Gastroesophageal sphincter (tissue), 4 donors: ENCODE measurements at regions not wholly inside any gene's neighbourhood (a gene's known extent, or its start where the extent isn't known, plus 50 kb on each side); places are given as distances from the start of the nearest gene placed in this dataset.

Source experiments
- ATAC-seq: fragments of 150-250 bp; one replicate; pipeline ENCODE4 v1.9.1; 2016; ENCODE audit warnings: mild to moderate bottlenecking, moderate library complexity
- H3K27ac ChIP-seq, 4 donors: fragments of 200-600 bp; sonication (generic) in 3 of 4; 1 replicate in 3 of 4; 2 replicates in 1 of 4; pipeline ENCODE4 v1.5.1; 2016 to 2019
- H3K27me3 ChIP-seq: fragments of 200-600 bp; sonication (generic); one replicate; pipeline ENCODE4 v1.5.1; 2019
- H3K36me3 ChIP-seq, 2 donors: fragments of 200-600 bp; sonication (generic); one replicate each; pipeline ENCODE4 v1.5.1; 2019; ENCODE audit warnings: control low read depth in 1 of 2
- H3K4me1 ChIP-seq, 3 donors: fragments of 200-600 bp; sonication (generic); 1 replicate in 2 of 3; 2 replicates in 1 of 3; pipeline ENCODE4 v1.5.1; 2016 to 2019; ENCODE audit warnings: control low read depth in 2 of 3
- H3K4me3 ChIP-seq, 2 donors: fragments of 200-600 bp; sonication (generic); one replicate each; pipeline ENCODE4 v1.5.1; 2019; ENCODE audit warnings: mild to moderate bottlenecking in 1 of 2, moderate library complexity in 1 of 2
- H3K9me3 ChIP-seq, 3 donors: fragments of 200-600 bp; sonication (generic); one replicate each; pipeline ENCODE4 v1.5.1; 2017 to 2019; ENCODE audit warnings: control low read depth in 2 of 3
- EP300 ChIP-seq: sonication (generic); formaldehyde crosslinking; IDR thresholded peaks from one replicate; pipeline ENCODE4 v1.6.1; 2017; ENCODE audit warnings: antibody characterized with exemption, mild to moderate bottlenecking
- POLR2A ChIP-seq, 2 donors: fragments of 450-650 bp; IDR thresholded peaks; one replicate each; pipeline ENCODE4 v1.6.1; 2017; ENCODE audit warnings: antibody characterized with exemption in 2 of 2, mild to moderate bottlenecking in 2 of 2, moderate library complexity in 1 of 2
- POLR2AphosphoS5 ChIP-seq: sonication (generic); formaldehyde crosslinking; IDR thresholded peaks from one replicate; pipeline ENCODE4 v1.6.1; 2017; ENCODE audit warnings: antibody characterized with exemption
- WGBS, 2 donors: methylation state at CpG; one replicate each; pipeline ENCODE4 v1.1.5; 2018; ENCODE audit warnings: low coverage in 1 of 2; 5-methylcytosine and 5-hydroxymethylcytosine counted together
- TF ChIP-seq, protein P1 (sequence below), 4 experiments: fragments of 200-600 bp in 2 of 4; fragments of 450-650 bp in 2 of 4; sonication (generic) in 1 of 4; IDR thresholded peaks; one replicate each; pipeline ENCODE4 v1.5.1; 2017 to 2019; ENCODE audit warnings: antibody characterized with exemption in 4 of 4, mild to moderate bottlenecking in 2 of 4, moderate library complexity in 2 of 4

GRCh38 chr13:74061926-74062595 lies 72.1 kb downstream of the KLF12 start:
- H3K27me3 ChIP-seq, result no peaks in the 10 kb centered on the region
- TF ChIP-seq POLR2A (IDR thresholded peaks at IDR 0.05) (no peak), EP300 (no peak), POLR2AphosphoS5 (no peak)
- TF ChIP-seq, protein P1, sequence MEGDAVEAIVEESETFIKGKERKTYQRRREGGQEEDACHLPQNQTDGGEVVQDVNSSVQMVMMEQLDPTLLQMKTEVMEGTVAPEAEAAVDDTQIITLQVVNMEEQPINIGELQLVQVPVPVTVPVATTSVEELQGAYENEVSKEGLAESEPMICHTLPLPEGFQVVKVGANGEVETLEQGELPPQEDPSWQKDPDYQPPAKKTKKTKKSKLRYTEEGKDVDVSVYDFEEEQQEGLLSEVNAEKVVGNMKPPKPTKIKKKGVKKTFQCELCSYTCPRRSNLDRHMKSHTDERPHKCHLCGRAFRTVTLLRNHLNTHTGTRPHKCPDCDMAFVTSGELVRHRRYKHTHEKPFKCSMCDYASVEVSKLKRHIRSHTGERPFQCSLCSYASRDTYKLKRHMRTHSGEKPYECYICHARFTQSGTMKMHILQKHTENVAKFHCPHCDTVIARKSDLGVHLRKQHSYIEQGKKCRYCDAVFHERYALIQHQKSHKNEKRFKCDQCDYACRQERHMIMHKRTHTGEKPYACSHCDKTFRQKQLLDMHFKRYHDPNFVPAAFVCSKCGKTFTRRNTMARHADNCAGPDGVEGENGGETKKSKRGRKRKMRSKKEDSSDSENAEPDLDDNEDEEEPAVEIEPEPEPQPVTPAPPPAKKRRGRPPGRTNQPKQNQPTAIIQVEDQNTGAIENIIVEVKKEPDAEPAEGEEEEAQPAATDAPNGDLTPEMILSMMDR (IDR thresholded peaks at IDR 0.05), result no peak
- peaks cover 10 to 48% (median 14%) of the 10 kb centered on the region in 3 donors for H3K4me1 ChIP-seq
- peak; percentile 65 for ATAC-seq
- H3K27ac ChIP-seq, result peak overlapping the region; percentile 23 to 76 (median 75)
- 5 to 21% methylated on average over 2 to 3 of the region's 3 CpGs for WGBS, 2 donors
- H3K36me3 ChIP-seq, result no peaks in the 10 kb centered on the region
- no peak overlapping the region for H3K4me3 ChIP-seq
- no peaks in the 10 kb centered on the region for H3K9me3 ChIP-seq

DNA sequence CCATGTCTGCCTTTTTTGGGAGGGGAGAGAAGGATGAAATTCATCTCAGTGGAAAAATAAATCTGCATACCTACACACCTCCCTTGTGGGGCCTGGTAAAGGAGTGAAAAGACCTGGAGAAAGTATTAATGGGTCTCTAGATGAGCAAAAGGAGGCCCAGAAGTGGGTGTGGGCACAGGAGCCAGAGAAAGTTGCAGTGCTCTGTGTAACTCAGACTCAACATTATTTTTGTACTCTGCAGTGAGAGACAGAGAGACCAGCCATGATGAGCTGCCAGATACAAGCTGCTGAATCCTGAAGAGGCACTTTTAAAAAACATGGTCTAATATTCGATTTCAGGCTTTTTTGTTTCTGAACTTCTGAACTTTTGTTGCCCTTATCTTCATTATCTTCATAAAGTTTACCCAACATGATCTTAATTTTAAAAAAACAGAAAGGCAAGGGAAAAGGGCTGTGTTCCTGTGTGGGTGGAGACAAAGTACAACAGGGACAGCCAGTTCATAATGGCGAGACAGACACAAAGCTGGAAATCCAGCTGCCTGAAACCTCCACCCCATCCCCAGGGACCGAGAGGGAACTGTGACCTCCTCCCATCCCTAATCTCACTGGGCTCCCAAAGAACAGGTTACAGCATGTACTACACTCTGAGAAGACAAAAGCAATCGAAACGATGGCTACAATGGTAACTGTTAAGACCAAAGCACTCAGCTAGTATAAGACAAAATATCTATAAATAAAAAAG lies 77.2 kb downstream of the KLF12 start:
- WGBS, 2 donors, result 38 to 47% methylated on average over 4 to 5 of the region's 5 CpGs
- H3K27me3 ChIP-seq, result no peaks in the 10 kb centered on the region
- H3K4me3 ChIP-seq, result no peak overlapping the region
- TF ChIP-seq EP300, result no peak
- no peak for TF ChIP-seq POLR2AphosphoS5
- TF ChIP-seq, protein P1 (IDR thresholded peaks at IDR 0.05), result no peak
- TF ChIP-seq POLR2A (IDR thresholded peaks at IDR 0.05), result no peak
- peaks cover 0 to 41% (median 9%) of the 10 kb centered on the region in 3 donors for H3K4me1 ChIP-seq
- no peaks in the 10 kb centered on the region for H3K9me3 ChIP-seq
- H3K27ac ChIP-seq, result peak overlapping the region in 3 of 4 donors; percentile 29 to 56 (median 42)
- peak; percentile 72 for ATAC-seq
- no peaks in the 10 kb centered on the region for H3K36me3 ChIP-seq

GRCh38 chr13:74052402-74052928 lies 81.7 kb downstream of the KLF12 start:
- no peak for TF ChIP-seq EP300
- TF ChIP-seq, protein P1 (IDR thresholded peaks at IDR 0.05), result no peak
- TF ChIP-seq POLR2AphosphoS5, result no peak
- no peak for TF ChIP-seq POLR2A (IDR thresholded peaks at IDR 0.05)
- H3K27ac ChIP-seq, result no peak overlapping the region

DNA sequence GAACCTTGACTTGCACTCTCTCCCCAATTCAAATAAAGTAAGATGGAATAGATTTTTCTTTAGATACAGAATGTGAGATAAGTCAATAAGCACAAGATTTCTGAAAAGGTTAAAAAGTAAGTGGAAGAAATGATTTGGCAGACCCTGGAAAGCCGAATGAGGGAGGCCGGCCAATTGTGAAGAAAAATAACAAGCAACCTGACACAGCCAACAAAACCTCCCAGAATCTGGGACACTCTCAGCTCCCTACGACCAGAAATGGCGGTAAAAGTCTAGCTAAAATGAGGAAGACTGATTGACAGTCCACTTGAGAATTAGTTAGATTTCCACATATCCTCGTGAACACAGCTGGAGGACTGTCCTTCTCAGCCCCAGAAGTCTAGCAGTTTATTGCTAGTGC lies 85.4 kb downstream of the KLF12 start:
- WGBS, 2 donors, result 51 to 55% methylated on average over 5 of the region's 5 CpGs
- no peak for TF ChIP-seq POLR2A (IDR thresholded peaks at IDR 0.05)
- no peak for TF ChIP-seq EP300
- TF ChIP-seq POLR2AphosphoS5, result no peak
- TF ChIP-seq, protein P1 (IDR thresholded peaks at IDR 0.05), result no peak
- no peaks in the 10 kb centered on the region for H3K9me3 ChIP-seq
- no peak overlapping the region for H3K27ac ChIP-seq
- peaks cover 0 to 27% (median 0%) of the 10 kb centered on the region in 3 donors for H3K4me1 ChIP-seq
- no peaks in the 10 kb centered on the region for H3K36me3 ChIP-seq
- no peaks in the 10 kb centered on the region for H3K27me3 ChIP-seq
- no peak overlapping the region for H3K4me3 ChIP-seq
- no peak for ATAC-seq

More at GRCh38 chr13:74052402-74052928, 81.7 kb downstream of the KLF12 start:
- H3K4me3 ChIP-seq, result no peak overlapping the region
- ATAC-seq, result no peak
- no peaks in the 10 kb centered on the region for H3K27me3 ChIP-seq
- no peaks in the 10 kb centered on the region for H3K9me3 ChIP-seq
- H3K4me1 ChIP-seq, result peaks cover 0 to 40% (median 4%) of the 10 kb centered on the region in 3 donors
- no peaks in the 10 kb centered on the region for H3K36me3 ChIP-seq
- 96 to 100% methylated on average over 2 to 4 of the region's 5 CpGs for WGBS, 2 donors
